CD14-positive monocyte (primary cell): ENCODE measurements at regions not wholly inside any gene's neighbourhood (a gene's known extent, or its start where the extent isn't known, plus 50 kb on each side); places are given as distances from the start of the nearest gene placed in this dataset.

ENCODE experiments used
- DNase-seq, 3 donors: peaks; one replicate each; pipeline ENCODE4 v3.0.0-alpha.2; 2011 to 2022
- H2AFZ ChIP-seq: 2 replicates; pipeline ENCODE4 v1.6.0; 2012; ENCODE audit warnings: mild to moderate bottlenecking, low read depth, low read length, inconsistent platforms; ENCODE audit not compliant: insufficient read depth, poor library complexity, severe bottlenecking
- H3K27ac ChIP-seq, 2 donors: 1 replicate in 1 of 2; 2 replicates in 1 of 2; pipeline ENCODE4 v1.5.1; 2012 to 2013; ENCODE audit warnings: low read length in 2 of 2, control low read depth in 1 of 2, inconsistent platforms in 1 of 2, low read depth in 1 of 2, mild to moderate bottlenecking in 1 of 2
- H3K27me3 ChIP-seq, 2 donors: one replicate each; pipeline versions ENCODE4 v1.6.0 to v1.6.1; 2011 to 2013; ENCODE audit warnings: low read length in 2 of 2; ENCODE audit not compliant: control insufficient read depth in 2 of 2, insufficient read depth in 2 of 2
- H3K36me3 ChIP-seq, 2 donors: replicated peaks in 1 of 2; 1 replicate in 1 of 2; 2 replicates in 1 of 2; pipeline versions ENCODE4 v1.5.1 to v1.6.1; 2012 to 2013; ENCODE audit warnings: low read length in 2 of 2, control low read depth in 1 of 2, inconsistent platforms in 1 of 2, mild to moderate bottlenecking in 1 of 2; ENCODE audit not compliant: insufficient read depth in 2 of 2, control insufficient read depth in 1 of 2
- H3K4me1 ChIP-seq, 2 donors: 1 replicate in 1 of 2; 2 replicates in 1 of 2; pipeline versions ENCODE4 v1.5.1 to v1.6.1; 2012 to 2013; ENCODE audit warnings: low read length in 2 of 2, control low read depth in 1 of 2, inconsistent platforms in 1 of 2, mild to moderate bottlenecking in 1 of 2, moderate library complexity in 1 of 2; ENCODE audit not compliant: insufficient read depth in 2 of 2, control insufficient read depth in 1 of 2
- H3K4me2 ChIP-seq: replicated peaks from 2 replicates; pipeline ENCODE3; 2012; ENCODE audit warnings: low read length, moderate library complexity, mild to moderate bottlenecking; ENCODE audit not compliant: poor library complexity, severe bottlenecking; ENCODE audit errors: extremely low read depth
- H3K4me3 ChIP-seq, 3 experiments: fragments of 200-600 bp in 1 of 3; sonication (generic) in 1 of 3; replicated peaks in 1 of 3; 1 replicate in 2 of 3; 2 replicates in 1 of 3; pipeline ENCODE4 v1.5.1; 2011 to 2013; ENCODE audit warnings: low read length in 3 of 3, mild to moderate bottlenecking in 3 of 3, control low read depth in 2 of 3, low read depth in 2 of 3, inconsistent platforms in 1 of 3, moderate library complexity in 1 of 3
- H3K79me2 ChIP-seq: 2 replicates; pipeline ENCODE4 v1.6.0; 2012; ENCODE audit warnings: mild to moderate bottlenecking, control low read depth, inconsistent platforms, low read length, moderate library complexity; ENCODE audit not compliant: insufficient read depth
- H3K9ac ChIP-seq: 2 replicates; pipeline ENCODE4 v1.6.0; 2017; ENCODE audit warnings: low read length, mild to moderate bottlenecking; ENCODE audit not compliant: insufficient read depth, poor library complexity, severe bottlenecking
- H3K9me3 ChIP-seq, 2 donors: replicated peaks in 1 of 2; 1 replicate in 1 of 2; 2 replicates in 1 of 2; pipeline versions ENCODE4 v1.5.1 to v1.6.1; 2012 to 2013; ENCODE audit warnings: low read length in 2 of 2, control low read depth in 1 of 2; ENCODE audit not compliant: control insufficient read depth in 1 of 2, insufficient read depth in 1 of 2
- H4K20me1 ChIP-seq: 2 replicates; pipeline ENCODE4 v1.6.0; 2012; ENCODE audit warnings: mild to moderate bottlenecking, low read length, control low read depth, moderate library complexity; ENCODE audit not compliant: insufficient read depth
- H3K27ac Mint-ChIP-seq, 7 donors: one replicate each; pipeline ENCODE4 v1.8.0; 2020; ENCODE audit warnings: mild to moderate bottlenecking in 7 of 7, mixed read lengths in 7 of 7, moderate library complexity in 6 of 7, inconsistent platforms in 2 of 7
- H3K27me3 Mint-ChIP-seq, 3 donors: one replicate each; pipeline ENCODE4 v1.8.0; 2021 to 2022; ENCODE audit warnings: low read depth in 3 of 3, mild to moderate bottlenecking in 3 of 3, mixed read lengths in 3 of 3, moderate library complexity in 3 of 3, inconsistent platforms in 1 of 3
- H3K36me3 Mint-ChIP-seq, 2 donors: one replicate each; pipeline ENCODE4 v1.8.0; 2020; ENCODE audit warnings: mixed read lengths in 2 of 2, inconsistent platforms in 1 of 2, mild to moderate bottlenecking in 1 of 2
- H3K4me1 Mint-ChIP-seq: one replicate; pipeline ENCODE4 v1.8.0; 2020; ENCODE audit warnings: mild to moderate bottlenecking, mixed read lengths
- H3K4me3 Mint-ChIP-seq, 2 donors: one replicate each; pipeline ENCODE4 v1.8.0; 2020; ENCODE audit warnings: mild to moderate bottlenecking in 2 of 2, mixed read lengths in 2 of 2, moderate library complexity in 1 of 2
- H3K9me3 Mint-ChIP-seq, 7 donors: one replicate each; pipeline ENCODE4 v1.8.0; 2020 to 2022; ENCODE audit warnings: mixed read lengths in 7 of 7, mild to moderate bottlenecking in 6 of 7, moderate library complexity in 6 of 7, inconsistent platforms in 2 of 7
- intact Hi-C, 2 donors: fragments of 100-400 bp; cut with micrococcal nuclease; formaldehyde crosslinking; loops; one replicate each; pipeline versions ENCODE4 v1.15.0 to v1.15.1; 2023
- TF ChIP-seq, protein P1 (sequence below): fragments of 200-600 bp; IDR thresholded peaks from one replicate; pipeline ENCODE4 v1.8.0; 2022; ENCODE audit warnings: antibody characterized with exemption, mild to moderate bottlenecking

DNA sequence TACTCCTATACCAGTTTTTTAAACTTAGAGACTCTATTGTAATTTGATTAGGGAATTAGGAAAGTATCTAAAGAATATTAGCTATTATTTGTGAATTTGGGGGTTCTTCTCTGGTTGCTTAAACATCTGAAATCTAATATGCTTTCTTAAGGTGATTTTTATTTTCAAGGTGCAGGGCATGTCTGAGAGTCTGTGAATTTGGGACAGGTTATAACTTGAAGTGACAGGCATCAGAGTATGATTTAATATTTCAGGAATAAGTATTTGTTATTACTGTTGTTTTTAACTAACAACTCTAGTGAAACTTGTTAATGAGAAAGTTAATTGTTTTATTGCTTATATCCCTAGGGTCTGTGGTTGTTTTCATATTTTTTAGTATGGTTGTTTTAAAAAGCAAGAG is 321.6 kb upstream of the EPHA3 start:
- Mint-ChIP-seq H3K27me3 (no peaks in the 10 kb centered on the region), H3K4me3 (no peak overlapping the region), H3K36me3 (no peaks in the 10 kb centered on the region), H3K27ac (no peak overlapping the region), H3K9me3 (peaks cover 0 to 6% (median 5%) of the 10 kb centered on the region in 7 donors), H3K4me1 (no peaks in the 10 kb centered on the region)
- Histone ChIP-seq H2AFZ (no peak overlapping the region), H3K9ac (no peak overlapping the region), H3K27me3 (no peaks in the 10 kb centered on the region), H3K4me1 (no peaks in the 10 kb centered on the region), H3K27ac (no peak overlapping the region), H3K4me3 (no peak overlapping the region), H3K36me3 (no peaks in the 10 kb centered on the region), H4K20me1 (no peaks in the 10 kb centered on the region), H3K9me3 (peaks cover 3 to 5% of the 10 kb centered on the region in 2 donors), H3K79me2 (no peaks in the 10 kb centered on the region), H3K4me2 (no peak overlapping the region)
- intact Hi-C loops = no loop called here
- DNase-seq = no peak
- TF ChIP-seq, protein P1, sequence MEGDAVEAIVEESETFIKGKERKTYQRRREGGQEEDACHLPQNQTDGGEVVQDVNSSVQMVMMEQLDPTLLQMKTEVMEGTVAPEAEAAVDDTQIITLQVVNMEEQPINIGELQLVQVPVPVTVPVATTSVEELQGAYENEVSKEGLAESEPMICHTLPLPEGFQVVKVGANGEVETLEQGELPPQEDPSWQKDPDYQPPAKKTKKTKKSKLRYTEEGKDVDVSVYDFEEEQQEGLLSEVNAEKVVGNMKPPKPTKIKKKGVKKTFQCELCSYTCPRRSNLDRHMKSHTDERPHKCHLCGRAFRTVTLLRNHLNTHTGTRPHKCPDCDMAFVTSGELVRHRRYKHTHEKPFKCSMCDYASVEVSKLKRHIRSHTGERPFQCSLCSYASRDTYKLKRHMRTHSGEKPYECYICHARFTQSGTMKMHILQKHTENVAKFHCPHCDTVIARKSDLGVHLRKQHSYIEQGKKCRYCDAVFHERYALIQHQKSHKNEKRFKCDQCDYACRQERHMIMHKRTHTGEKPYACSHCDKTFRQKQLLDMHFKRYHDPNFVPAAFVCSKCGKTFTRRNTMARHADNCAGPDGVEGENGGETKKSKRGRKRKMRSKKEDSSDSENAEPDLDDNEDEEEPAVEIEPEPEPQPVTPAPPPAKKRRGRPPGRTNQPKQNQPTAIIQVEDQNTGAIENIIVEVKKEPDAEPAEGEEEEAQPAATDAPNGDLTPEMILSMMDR = no peak

DNA sequence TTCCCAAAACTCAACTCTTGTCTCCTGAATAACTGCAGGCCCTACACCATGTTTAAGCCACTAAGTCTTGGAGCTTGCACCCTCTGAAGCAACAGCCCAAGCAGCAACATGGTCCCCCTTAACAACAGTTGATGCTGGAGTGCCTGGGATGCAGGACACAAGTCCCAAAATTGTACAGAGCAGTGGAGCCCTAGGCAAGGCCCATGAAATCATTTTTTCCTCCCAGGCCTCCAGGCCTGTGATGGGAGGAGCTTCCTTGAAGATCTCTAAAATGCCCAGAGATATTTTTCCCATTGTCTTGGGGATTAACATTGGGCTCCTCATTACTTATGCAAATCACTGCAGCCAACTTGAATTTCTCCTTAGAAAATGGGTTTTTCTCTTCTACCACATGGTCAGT is 311.9 kb upstream of the EPHA3 start:
- H4K20me1 ChIP-seq = no peaks in the 10 kb centered on the region
- TF ChIP-seq, protein P1 = no peak
- no peaks in the 10 kb centered on the region for H3K4me1 ChIP-seq
- intact Hi-C loops = no loop called here
- Mint-ChIP-seq H3K27ac (no peak overlapping the region), H3K36me3 (no peaks in the 10 kb centered on the region), H3K4me3 (no peak overlapping the region), H3K4me1 (no peaks in the 10 kb centered on the region), H3K27me3 (no peaks in the 10 kb centered on the region), H3K9me3 (peaks cover 5 to 22% (median 11%) of the 10 kb centered on the region in 7 donors)
- H3K9ac ChIP-seq = no peak overlapping the region
- H3K36me3 ChIP-seq = no peaks in the 10 kb centered on the region
- no peak for DNase-seq
- H2AFZ ChIP-seq = no peak overlapping the region
- H3K79me2 ChIP-seq = no peaks in the 10 kb centered on the region
- no peaks in the 10 kb centered on the region for H3K27me3 ChIP-seq
- H3K27ac ChIP-seq = no peak overlapping the region
- peaks cover 24 to 32% of the 10 kb centered on the region in 2 donors for H3K9me3 ChIP-seq
- no peak overlapping the region for H3K4me3 ChIP-seq
- no peak overlapping the region for H3K4me2 ChIP-seq
